ENCODE measurements at regions not wholly inside any gene's neighbourhood (a gene's known extent, or its start where the extent isn't known, plus 50 kb on each side); places are given as distances from the start of the nearest gene placed in this dataset.

- Mint-ChIP-seq H3K9me3 (peaks cover 0 to 3% of the 10 kb centered on the region in 2 experiments; a peak in 1 of 5 replicates), H3K4me3 (no peak overlapping the region), H3K4me1 (no peaks in the 10 kb centered on the region), H3K36me3 (ENCODE audit: insufficient read depth in 1 of 3, low read depth in 3 of 3) (no peaks in the 10 kb centered on the region), H3K27ac (no peak overlapping the region), H3K27me3 (ENCODE audit: low read depth) (peaks cover 11% of the 10 kb centered on the region)
- no peak overlapping the region for H3K23ac ChIP-seq (ENCODE audit: insufficient read length, low read depth, low read length)
- H3K79me2 ChIP-seq (ENCODE audit: insufficient read depth, low read length): no peaks in the 10 kb centered on the region
- no peak overlapping the region for H3K4ac ChIP-seq (ENCODE audit: low read depth, low read length)
- H2AK5ac ChIP-seq (ENCODE audit: insufficient read length, low read length): no peak overlapping the region
- H2BK120ac ChIP-seq (ENCODE audit: low read depth, low read length, poor library complexity, severe bottlenecking): no peak overlapping the region
- no peak overlapping the region for H3K4me2 ChIP-seq (ENCODE audit: insufficient read depth, insufficient read length, low read length)
- H3K27me3 ChIP-seq (ENCODE audit: insufficient read depth, low read length): no peaks in the 10 kb centered on the region
- H2BK15ac ChIP-seq (ENCODE audit: low read depth, low read length): no peak overlapping the region
- no peak overlapping the region for H3K18ac ChIP-seq (ENCODE audit: insufficient read length, low read depth, low read length)
- H3K27ac ChIP-seq (ENCODE audit: insufficient read length, low read depth, low read length): no peak overlapping the region
- H3K23me2 ChIP-seq (ENCODE audit: insufficient read length, low read depth, low read length, poor library complexity, severe bottlenecking): no peaks in the 10 kb centered on the region
- no peak for DNase-seq
- H3K14ac ChIP-seq (ENCODE audit: insufficient read depth, low read length): no peak overlapping the region
- no peak overlapping the region for H4K8ac ChIP-seq (replicated peaks; ENCODE audit: insufficient read length, low read depth, low read length)
- no peaks in the 10 kb centered on the region for H3K79me1 ChIP-seq (ENCODE audit: insufficient read depth, low read depth, low read length, poor library complexity, severe bottlenecking)
- no peak overlapping the region for H3K9ac ChIP-seq (ENCODE audit: extremely low read depth, insufficient read length, low read length)
- H2BK20ac ChIP-seq (ENCODE audit: low read depth, low read length, poor library complexity, severe bottlenecking): no peak overlapping the region
- H3K4me1 ChIP-seq (ENCODE audit: insufficient read depth, low read length): no peaks in the 10 kb centered on the region
- H2BK12ac ChIP-seq (ENCODE audit: insufficient read length, low read depth, low read length): no peak overlapping the region
- no peak overlapping the region for H4K91ac ChIP-seq (ENCODE audit: insufficient read length, low read depth, low read length)
- no peak overlapping the region for H2BK5ac ChIP-seq (ENCODE audit: insufficient read length, low read length)
- H4K20me1 ChIP-seq (ENCODE audit: control insufficient read depth, insufficient read depth, insufficient read length): no peaks in the 10 kb centered on the region
- H3K9me3 ChIP-seq (ENCODE audit: control insufficient read depth, low read depth, low read length): no peaks in the 10 kb centered on the region
- no CpG with 5 or more reads among the region's 3 CpGs for WGBS (ENCODE audit: extremely low coverage, insufficient read length, low lambda C conversion rate)
- no peak for TF ChIP-seq CTCF (conservative IDR thresholded peaks at IDR 0.05)
- H3T11ph ChIP-seq (ENCODE audit: low read length): no peak overlapping the region
- H3K56ac ChIP-seq (ENCODE audit: insufficient read length, low read depth, low read length): no peak overlapping the region
- no peak overlapping the region for H4K5ac ChIP-seq (ENCODE audit: insufficient read length, low read depth, low read length)
- H2AFZ ChIP-seq (ENCODE audit: low read length): no peak overlapping the region
Observed at GRCh38 chr6:150304429-150304828, 64.4 kb upstream of the IYD start.
